Caco-2 (cell line): ENCODE measurements at regions not wholly inside any gene's neighbourhood (a gene's known extent, or its start where the extent isn't known, plus 50 kb on each side); places are given as distances from the start of the nearest gene placed in this dataset.

Experiments used
- BruUV-seq: library from RNA; stranded (reverse); fragments of 400-500 nt; replicated peaks from 2 replicates; lab custom pipeline; 2021; lab: Mats Ljungman, UMichigan
- CTCF ChIA-PET: fragments of 300-600 bp; sonication (Branson Sonifier 250); formaldehyde crosslinking; loops from one replicate; lab custom pipeline; 2022; ENCODE audit warnings: antibody characterized with exemption; lab: Charles Lee
- POLR2A ChIA-PET: fragments of 300-600 bp; sonication (Branson Sonifier 250); formaldehyde crosslinking; loops from one replicate; lab custom pipeline; 2022; ENCODE audit warnings: antibody characterized with exemption; lab: Charles Lee
- DNase-seq, 2 experiments: peaks; one replicate each; pipeline versions ENCODE4 v3.0.0 to v3.0.0-alpha.2; 2020 to 2022
- H3K27me3 ChIP-seq: replicated peaks from 2 replicates; pipeline ENCODE4 v1.6.0; 2011; ENCODE audit warnings: low read length; ENCODE audit not compliant: control insufficient read depth, insufficient read depth
- H3K36me3 ChIP-seq: 2 replicates; pipeline ENCODE4 v1.5.1; 2011; ENCODE audit warnings: low read length; ENCODE audit not compliant: control insufficient read depth, insufficient read depth
- H3K4me1 ChIP-seq: fragments of 250-450 bp; sonication (Bioruptor Pico); 2 replicates; pipeline ENCODE4 v1.5.1; 2020; ENCODE audit warnings: mild to moderate bottlenecking
- H3K4me3 ChIP-seq: 2 replicates; pipeline ENCODE4 v1.5.1; 2011; ENCODE audit warnings: low read depth, mild to moderate bottlenecking, control low read depth, low read length
- H3K9me3 ChIP-seq: fragments of 250-450 bp; sonication (Bioruptor Pico); 2 replicates; pipeline ENCODE4 v1.5.1; 2020; ENCODE audit warnings: mild to moderate bottlenecking, moderate library complexity
- H3K27ac Mint-ChIP-seq: one replicate; pipeline ENCODE4 v1.8.0; 2022; ENCODE audit warnings: mixed read lengths; ENCODE audit not compliant: unreplicated experiment
- H3K27me3 Mint-ChIP-seq: one replicate; pipeline ENCODE4 v1.8.0; 2022; ENCODE audit warnings: mixed read lengths; ENCODE audit not compliant: insufficient read depth, unreplicated experiment
- H3K36me3 Mint-ChIP-seq: one replicate; pipeline ENCODE4 v1.8.0; 2022; ENCODE audit warnings: mild to moderate bottlenecking, mixed read lengths; ENCODE audit not compliant: insufficient read depth, unreplicated experiment
- H3K4me1 Mint-ChIP-seq: one replicate; pipeline ENCODE4 v1.8.0; 2022; ENCODE audit warnings: low read depth, mixed read lengths; ENCODE audit not compliant: unreplicated experiment
- H3K4me3 Mint-ChIP-seq: one replicate; pipeline ENCODE4 v1.8.0; 2022; ENCODE audit warnings: mild to moderate bottlenecking, moderate library complexity, mixed read lengths; ENCODE audit not compliant: unreplicated experiment
- H3K9me3 Mint-ChIP-seq: one replicate; pipeline ENCODE4 v1.8.0; 2022; ENCODE audit warnings: mixed read lengths; ENCODE audit not compliant: unreplicated experiment
- CTCF ChIP-seq, 2 experiments: fragments of 200-600 bp in 1 of 2; IDR thresholded peaks; 1 replicate in 1 of 2; 2 replicates in 1 of 2; pipeline versions ENCODE4 v1.5.1 to v1.8.0; 2011 to 2022; ENCODE audit warnings: antibody characterized with exemption in 1 of 2, control low read depth in 1 of 2, inconsistent platforms in 1 of 2, low read depth in 1 of 2, low read length in 1 of 2, mild to moderate bottlenecking in 1 of 2, moderate library complexity in 1 of 2; ENCODE audit not compliant: insufficient read depth in 1 of 2, severe bottlenecking in 1 of 2, unreplicated experiment in 1 of 2
- intact Hi-C: fragments of 100-400 bp; cut with micrococcal nuclease; formaldehyde crosslinking; loops from one replicate; pipeline ENCODE4 v1.10.0; 2022; ENCODE audit not compliant: unreplicated experiment

- Mint-ChIP-seq H3K4me3 (no peak overlapping the region), H3K36me3 (no peaks in the 10 kb centered on the region), H3K27me3 (peaks cover 2% of the 10 kb centered on the region), H3K27ac (no peak overlapping the region), H3K4me1 (no peaks in the 10 kb centered on the region), H3K9me3 (no peaks in the 10 kb centered on the region)
- ChIA-PET POLR2A (no interaction called here), CTCF (no interaction called here)
- BruUV-seq, result no TSS peak
- Histone ChIP-seq H3K4me3 (no peak overlapping the region), H3K36me3 (no peaks in the 10 kb centered on the region), H3K27me3 (no peaks in the 10 kb centered on the region), H3K4me1 (no peaks in the 10 kb centered on the region), H3K9me3 (no peaks in the 10 kb centered on the region)
- DNase-seq, result no peak
- no peak for TF ChIP-seq CTCF (IDR thresholded peaks at IDR 0.05; ENCODE audit: insufficient read depth in 1 of 2, low read depth in 1 of 2, low read length in 1 of 2, severe bottlenecking in 1 of 2, unreplicated experiment in 1 of 2)
- intact Hi-C loops, result no loop called here
Measured at GRCh38 chr2:83640506-83640905, 818.6 kb downstream of the SUCLG1 start.

GRCh38 chr2:83633423-83633822 is 825.7 kb downstream of the SUCLG1 start:
- no peaks in the 10 kb centered on the region; the same call in 1 of the 2 replicates for H3K9me3 ChIP-seq
- no peaks in the 10 kb centered on the region for H3K36me3 ChIP-seq
- Mint-ChIP-seq H3K4me3 (no peak overlapping the region), H3K27me3 (no peaks in the 10 kb centered on the region), H3K27ac (no peak overlapping the region), H3K4me1 (no peaks in the 10 kb centered on the region), H3K36me3 (no peaks in the 10 kb centered on the region), H3K9me3 (no peaks in the 10 kb centered on the region)
- no peak overlapping the region for H3K4me3 ChIP-seq
- no peaks in the 10 kb centered on the region for H3K4me1 ChIP-seq
- no peaks in the 10 kb centered on the region for H3K27me3 ChIP-seq
- TF ChIP-seq CTCF (IDR thresholded peaks at IDR 0.05; ENCODE audit: insufficient read depth in 1 of 2, low read depth in 1 of 2, low read length in 1 of 2, severe bottlenecking in 1 of 2, unreplicated experiment in 1 of 2), result no peak
- DNase-seq, result no peak
- no TSS peak for BruUV-seq
- intact Hi-C loops, result no loop called here
- ChIA-PET CTCF (no interaction called here), POLR2A (no interaction called here)

- Histone ChIP-seq H3K4me1 (no peaks in the 10 kb centered on the region), H3K36me3 (no peaks in the 10 kb centered on the region), H3K27me3 (no peaks in the 10 kb centered on the region), H3K4me3 (no peak overlapping the region), H3K9me3 (no peaks in the 10 kb centered on the region; the same call in 1 of the 2 replicates)
- H3K27me3 Mint-ChIP-seq, result no peaks in the 10 kb centered on the region
- no peak for DNase-seq
- ChIA-PET CTCF (no interaction called here), POLR2A (no interaction called here)
- no peaks in the 10 kb centered on the region for H3K4me1 Mint-ChIP-seq
- H3K9me3 Mint-ChIP-seq, result no peaks in the 10 kb centered on the region
- no peak overlapping the region for H3K4me3 Mint-ChIP-seq
- no peak for TF ChIP-seq CTCF (IDR thresholded peaks at IDR 0.05; ENCODE audit: insufficient read depth in 1 of 2, low read depth in 1 of 2, low read length in 1 of 2, severe bottlenecking in 1 of 2, unreplicated experiment in 1 of 2)
- no TSS peak for BruUV-seq
- intact Hi-C loops, result no loop called here
- no peaks in the 10 kb centered on the region for H3K36me3 Mint-ChIP-seq
- no peak overlapping the region for H3K27ac Mint-ChIP-seq
Measured at GRCh38 chr2:83630351-83630750, 828.7 kb downstream of the SUCLG1 start.
